Smooth muscle cell (in vitro differentiated cells): ENCODE measurements at regions not wholly inside any gene's neighbourhood (a gene's known extent, or its start where the extent isn't known, plus 50 kb on each side); places are given as distances from the start of the nearest gene placed in this dataset.

ENCODE experiments used
- DNase-seq: peaks from one replicate; lab custom pipeline; 2025; ENCODE audit not compliant: unreplicated experiment; lab: John Stamatoyannopoulos, UW
- H2AFZ ChIP-seq: fragments of 200-600 bp; sonication (generic); 2 replicates; pipeline ENCODE4 v1.6.0; 2016; ENCODE audit warnings: antibody characterized with exemption, low read depth, mild to moderate bottlenecking
- H3F3A ChIP-seq: fragments of 200-600 bp; sonication (generic); 2 replicates; pipeline ENCODE4 v1.6.0; 2017; ENCODE audit warnings: antibody characterized with exemption, low read depth
- H3K27ac ChIP-seq: fragments of 200-600 bp; sonication (generic); 2 replicates; pipeline ENCODE4 v1.5.1; 2016; ENCODE audit warnings: low read depth, mild to moderate bottlenecking
- H3K27me3 ChIP-seq: fragments of 200-600 bp; sonication (generic); 2 replicates; pipeline ENCODE4 v1.6.1; 2016; ENCODE audit warnings: low read depth, mild to moderate bottlenecking
- H3K36me3 ChIP-seq: fragments of 200-600 bp; sonication (generic); 2 replicates; pipeline ENCODE4 v1.5.1; 2016; ENCODE audit warnings: low read depth
- H3K4me1 ChIP-seq: fragments of 200-600 bp; sonication (generic); 2 replicates; pipeline ENCODE4 v1.5.1; 2016; ENCODE audit warnings: low read depth
- H3K4me2 ChIP-seq: fragments of 200-600 bp; sonication (generic); 2 replicates; pipeline ENCODE4 v1.6.0; 2016; ENCODE audit warnings: mild to moderate bottlenecking
- H3K4me3 ChIP-seq: fragments of 200-600 bp; sonication (generic); 2 replicates; pipeline ENCODE4 v1.5.1; 2016; ENCODE audit warnings: mild to moderate bottlenecking
- H3K79me2 ChIP-seq: fragments of 200-600 bp; sonication (generic); 2 replicates; pipeline ENCODE4 v1.6.0; 2016; ENCODE audit warnings: low read depth, mild to moderate bottlenecking
- H3K9ac ChIP-seq: fragments of 200-600 bp; sonication (generic); 2 replicates; pipeline ENCODE4 v1.6.0; 2016; ENCODE audit warnings: low read depth
- H3K9me3 ChIP-seq: fragments of 200-600 bp; sonication (generic); replicated peaks from 2 replicates; pipeline ENCODE4 v1.5.1; 2016; ENCODE audit warnings: low read depth
- H4K20me1 ChIP-seq: fragments of 200-600 bp; sonication (generic); 2 replicates; pipeline ENCODE4 v1.6.0; 2016; ENCODE audit warnings: low read depth
- CTCF ChIP-seq: fragments of 200-600 bp; sonication (generic); IDR thresholded peaks from 2 replicates; pipeline ENCODE4 v1.5.1; 2017; ENCODE audit warnings: borderline replicate concordance, mild to moderate bottlenecking, antibody characterized with exemption; ENCODE audit not compliant: insufficient read depth, poor library complexity, severe bottlenecking
- WGBS: methylation state at CpG from one replicate; pipeline ENCODE4 v1.1.7; 2016; ENCODE audit warnings: low lambda C conversion rate; 5-methylcytosine and 5-hydroxymethylcytosine counted together

- no peak for TF ChIP-seq CTCF
- WGBS = 88% methylated on average over 2 of the region's 2 CpGs
- no peak for DNase-seq
- Histone ChIP-seq H3K36me3 (no peaks in the 10 kb centered on the region), H3K27ac (no peak overlapping the region), H3K27me3 (no peaks in the 10 kb centered on the region), H3F3A (no peaks in the 10 kb centered on the region), H3K4me1 (no peaks in the 10 kb centered on the region), H4K20me1 (no peaks in the 10 kb centered on the region), H3K9me3 (no peaks in the 10 kb centered on the region), H2AFZ (no peak overlapping the region), H3K4me3 (no peak overlapping the region), H3K79me2 (no peaks in the 10 kb centered on the region), H3K9ac (no peak overlapping the region), H3K4me2 (no peak overlapping the region)
Measured at GRCh38 chr2:13001408-13001807, 284.7 kb downstream of the TRIB2 start.

- H3K79me2 ChIP-seq = no peaks in the 10 kb centered on the region
- no peak overlapping the region for H3K27ac ChIP-seq
- no peaks in the 10 kb centered on the region for H3K36me3 ChIP-seq
- WGBS = 75% methylated on average over 7 of the region's 7 CpGs
- H3K9me3 ChIP-seq = no peaks in the 10 kb centered on the region
- no peak overlapping the region for H3K4me3 ChIP-seq
- no peak for TF ChIP-seq CTCF
- H3K4me1 ChIP-seq = no peaks in the 10 kb centered on the region
- no peak overlapping the region for H3K4me2 ChIP-seq
- DNase-seq = no peak
- H3K27me3 ChIP-seq = no peaks in the 10 kb centered on the region
- no peak overlapping the region for H3K9ac ChIP-seq
- H4K20me1 ChIP-seq = no peaks in the 10 kb centered on the region
- H3F3A ChIP-seq = no peaks in the 10 kb centered on the region
- no peak overlapping the region for H2AFZ ChIP-seq
Measured at GRCh38 chr2:13002536-13003331, 286.0 kb downstream of the TRIB2 start.

GRCh38 chr2:13003500-13003899 is 286.8 kb downstream of the TRIB2 start:
- no peak for TF ChIP-seq CTCF
- H3K4me3 ChIP-seq = no peak overlapping the region
- 93% methylated on average over 2 of the region's 2 CpGs for WGBS

GRCh38 chr2:13005048-13005447 is 288.3 kb downstream of the TRIB2 start:
- Histone ChIP-seq H3K4me3 (no peak overlapping the region), H3K9ac (no peak overlapping the region), H3K27ac (no peak overlapping the region), H3K9me3 (no peaks in the 10 kb centered on the region), H3K79me2 (no peaks in the 10 kb centered on the region), H4K20me1 (no peaks in the 10 kb centered on the region), H2AFZ (no peak overlapping the region), H3K36me3 (no peaks in the 10 kb centered on the region), H3K4me2 (no peak overlapping the region), H3F3A (no peaks in the 10 kb centered on the region), H3K4me1 (no peaks in the 10 kb centered on the region), H3K27me3 (no peaks in the 10 kb centered on the region)
- TF ChIP-seq CTCF = no peak
- 96% methylated on average over 2 of the region's 2 CpGs for WGBS
- no peak for DNase-seq

More at GRCh38 chr2:13003500-13003899, 286.8 kb downstream of the TRIB2 start:
- Histone ChIP-seq H2AFZ (no peak overlapping the region), H3K4me2 (no peak overlapping the region), H3K9me3 (no peaks in the 10 kb centered on the region), H4K20me1 (no peaks in the 10 kb centered on the region), H3K27me3 (no peaks in the 10 kb centered on the region), H3F3A (no peaks in the 10 kb centered on the region), H3K79me2 (no peaks in the 10 kb centered on the region), H3K4me1 (no peaks in the 10 kb centered on the region), H3K36me3 (no peaks in the 10 kb centered on the region), H3K27ac (no peak overlapping the region), H3K9ac (no peak overlapping the region)
- DNase-seq = no peak
